ENCODE measurements at regions not wholly inside any gene's neighbourhood (a gene's known extent, or its start where the extent isn't known, plus 50 kb on each side); places are given as distances from the start of the nearest gene placed in this dataset.

GRCh38 chr2:20126040-20126439, 74.6 kb upstream of the LAPTM4A start:
- Histone ChIP-seq H3K79me2 (ENCODE audit: insufficient read depth, low read length) (no peaks in the 10 kb centered on the region), H3K27me3 (ENCODE audit: insufficient read depth, low read length, poor library complexity) (peaks cover 17% of the 10 kb centered on the region), H3K36me3 (ENCODE audit: insufficient read depth, low read length) (no peaks in the 10 kb centered on the region), H3K4me2 (ENCODE audit: insufficient read depth, low read length) (no peak overlapping the region), H3K27ac (ENCODE audit: low read length) (no peak overlapping the region), H2AFZ (ENCODE audit: low read depth, low read length) (no peak overlapping the region), H3K4me1 (ENCODE audit: insufficient read depth, low read length) (no peaks in the 10 kb centered on the region), H4K20me1 (ENCODE audit: insufficient read depth, low read length) (no peaks in the 10 kb centered on the region), H3K9me3 (ENCODE audit: insufficient read depth, low read length, severe bottlenecking) (no peaks in the 10 kb centered on the region), H3K9ac (ENCODE audit: low read depth, low read length) (no peak overlapping the region), H3K4me3 (ENCODE audit: low read depth in 1 of 2, low read length in 2 of 2) (no peak overlapping the region)
- DNase-seq, result no peak
- TF ChIP-seq EZH2 (IDR thresholded peaks at IDR 0.05; ENCODE audit: borderline replicate concordance, low read depth, low read length, severe bottlenecking), result no peak
- no peak for TF ChIP-seq CTCF (IDR thresholded peaks at IDR 0.05; ENCODE audit: borderline replicate concordance, extremely low read depth, low read length, poor library complexity, severe bottlenecking)
- no peak for ATAC-seq (ENCODE audit: insufficient read depth, low read depth)

DNA sequence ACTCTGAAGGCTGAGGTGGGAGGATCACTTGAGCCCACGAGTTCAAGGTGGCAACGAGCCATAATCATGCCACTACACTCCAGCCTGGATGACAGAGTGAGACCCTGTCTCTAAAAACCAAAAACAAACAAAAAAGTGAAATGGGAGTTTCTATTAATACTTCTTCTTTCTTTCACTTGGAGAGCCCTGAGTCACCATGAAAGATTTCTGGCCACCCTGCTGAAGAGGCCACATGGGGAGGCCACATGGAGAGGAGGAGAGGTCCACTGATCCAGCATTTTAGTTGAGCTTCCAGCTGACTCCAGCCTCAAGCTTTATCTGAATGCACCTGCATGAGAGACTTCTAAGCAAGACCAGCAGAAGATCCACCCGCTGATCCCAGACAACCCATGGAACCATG, 74.2 kb upstream of the LAPTM4A start:
- Histone ChIP-seq H3K4me1 (ENCODE audit: insufficient read depth, low read length) (no peaks in the 10 kb centered on the region), H3K79me2 (ENCODE audit: insufficient read depth, low read length) (no peaks in the 10 kb centered on the region), H3K36me3 (ENCODE audit: insufficient read depth, low read length) (no peaks in the 10 kb centered on the region), H4K20me1 (ENCODE audit: insufficient read depth, low read length) (no peaks in the 10 kb centered on the region), H3K27ac (ENCODE audit: low read length) (no peak overlapping the region), H3K27me3 (ENCODE audit: insufficient read depth, low read length, poor library complexity) (peaks cover 17% of the 10 kb centered on the region), H3K9ac (ENCODE audit: low read depth, low read length) (no peak overlapping the region), H2AFZ (ENCODE audit: low read depth, low read length) (no peak overlapping the region), H3K4me2 (ENCODE audit: insufficient read depth, low read length) (no peak overlapping the region), H3K4me3 (ENCODE audit: low read depth in 1 of 2, low read length in 2 of 2) (no peak overlapping the region), H3K9me3 (ENCODE audit: insufficient read depth, low read length, severe bottlenecking) (no peaks in the 10 kb centered on the region)
- DNase-seq (no peak), ATAC-seq (ENCODE audit: insufficient read depth, low read depth) (no peak)
- TF ChIP-seq EZH2 (IDR thresholded peaks at IDR 0.05; ENCODE audit: borderline replicate concordance, low read depth, low read length, severe bottlenecking) (no peak), CTCF (IDR thresholded peaks at IDR 0.05; ENCODE audit: borderline replicate concordance, extremely low read depth, low read length, poor library complexity, severe bottlenecking) (no peak)

GRCh38 chr2:20125164-20125563, 73.7 kb upstream of the LAPTM4A start:
- no peak overlapping the region for H3K9ac ChIP-seq (ENCODE audit: low read depth, low read length)
- H4K20me1 ChIP-seq (ENCODE audit: insufficient read depth, low read length), result no peaks in the 10 kb centered on the region
- H3K9me3 ChIP-seq (ENCODE audit: insufficient read depth, low read length, severe bottlenecking), result no peaks in the 10 kb centered on the region
- DNase-seq (no peak), ATAC-seq (ENCODE audit: insufficient read depth, low read depth) (no peak)
- TF ChIP-seq EZH2 (IDR thresholded peaks at IDR 0.05; ENCODE audit: borderline replicate concordance, low read depth, low read length, severe bottlenecking) (no peak), CTCF (IDR thresholded peaks at IDR 0.05; ENCODE audit: borderline replicate concordance, extremely low read depth, low read length, poor library complexity, severe bottlenecking) (no peak)
- no peak overlapping the region for H3K27ac ChIP-seq (ENCODE audit: low read length)
- no peaks in the 10 kb centered on the region for H3K4me1 ChIP-seq (ENCODE audit: insufficient read depth, low read length)
- no peaks in the 10 kb centered on the region for H3K79me2 ChIP-seq (ENCODE audit: insufficient read depth, low read length)
- H3K4me2 ChIP-seq (ENCODE audit: insufficient read depth, low read length), result no peak overlapping the region
- H3K27me3 ChIP-seq (ENCODE audit: insufficient read depth, low read length, poor library complexity), result peaks cover 17% of the 10 kb centered on the region
- no peaks in the 10 kb centered on the region for H3K36me3 ChIP-seq (ENCODE audit: insufficient read depth, low read length)
- no peak overlapping the region for H2AFZ ChIP-seq (ENCODE audit: low read depth, low read length)
- H3K4me3 ChIP-seq (ENCODE audit: low read depth in 1 of 2, low read length in 2 of 2), result no peak overlapping the region
